HS-5 (cell line): ENCODE measurements at regions not wholly inside any gene's neighbourhood (a gene's known extent, or its start where the extent isn't known, plus 50 kb on each side); places are given as distances from the start of the nearest gene placed in this dataset.

Experiments
- DNase-seq: peaks from one replicate; pipeline ENCODE4 v3.0.0-alpha.2; 2012; ENCODE audit warnings: low read depth

GRCh38 chr5:86879086-86879485, 261.3 kb downstream of the COX7C start:
- DNase-seq = no peak

GRCh38 chr5:86880344-86880743, 262.6 kb downstream of the COX7C start:
- no peak for DNase-seq

- peak; percentile 71 for DNase-seq
Observed at GRCh38 chr5:86880785-86881492, 263.2 kb downstream of the COX7C start.

GRCh38 chr5:86881493-86882090, 263.9 kb downstream of the COX7C start:
- no peak for DNase-seq

GRCh38 chr5:86884608-86885007, 266.9 kb downstream of the COX7C start:
- DNase-seq = no peak

GRCh38 chr5:86885011-86885410, 267.3 kb downstream of the COX7C start:
- DNase-seq = no peak

- DNase-seq = no peak
Observed at GRCh38 chr5:86885489-86886230, 267.9 kb downstream of the COX7C start.

- DNase-seq = no peak
Observed at GRCh38 chr5:86890375-86890774, 272.6 kb downstream of the COX7C start.

GRCh38 chr5:86894056-86894455, 276.3 kb downstream of the COX7C start:
- DNase-seq = no peak

- DNase-seq = no peak
Observed at GRCh38 chr5:86896916-86897315, 279.2 kb downstream of the COX7C start.

GRCh38 chr5:86909418-86910295, 291.9 kb downstream of the COX7C start:
- DNase-seq = peak; percentile 94

- no peak for DNase-seq
Observed at GRCh38 chr5:86917117-86917579, 299.4 kb downstream of the COX7C start.

GRCh38 chr5:86918246-86918645, 300.5 kb downstream of the COX7C start:
- DNase-seq = no peak

- no peak for DNase-seq
Observed at GRCh38 chr5:86926033-86926432, 308.3 kb downstream of the COX7C start.

GRCh38 chr5:86929123-86929766, 311.5 kb downstream of the COX7C start:
- no peak for DNase-seq

GRCh38 chr5:86951761-86952160, 315.9 kb upstream of the RASA1 start:
- DNase-seq = no peak

GRCh38 chr5:86964889-86965288, 302.8 kb upstream of the RASA1 start:
- no peak for DNase-seq

GRCh38 chr5:86968301-86968753, 299.4 kb upstream of the RASA1 start:
- peak; percentile 64 for DNase-seq

GRCh38 chr5:86970361-86970760, 297.3 kb upstream of the RASA1 start:
- no peak for DNase-seq

GRCh38 chr5:86971034-86971571, 296.6 kb upstream of the RASA1 start:
- DNase-seq = peak; percentile 29

- DNase-seq = no peak
Observed at GRCh38 chr5:86974955-86975354, 292.7 kb upstream of the RASA1 start.
